ENCODE measurements at regions not wholly inside any gene's neighbourhood (a gene's known extent, or its start where the extent isn't known, plus 50 kb on each side); places are given as distances from the start of the nearest gene placed in this dataset.
A peak's percentile ranks its signal among the peaks of the same experiment; 100 is the strongest.
"Not testable (repeated sequence)": the region's sequence is repeated elsewhere in the genome, so short reads cannot be mapped to it uniquely, and the experiment has no call there.

- peak; percentile 97 for DNase-seq (ENCODE audit: low read depth, low spot score)
These were observed 55.1 kb downstream of the ID4 start for GRCh38 chr6:19892260-19892659.

GRCh38 chr6:19895866-19896692, 58.9 kb downstream of the ID4 start:
- DNase-seq (ENCODE audit: low read depth, low spot score), result no peak
- H3K27ac ChIP-seq, result no peak overlapping the region

More at GRCh38 chr6:19892260-19892659, 55.1 kb downstream of the ID4 start:
- H3K27ac ChIP-seq, result peak overlapping the region; percentile 59

GRCh38 chr6:19896693-19897010, 59.5 kb downstream of the ID4 start:
- H3K27ac ChIP-seq, result no peak overlapping the region

GRCh38 chr6:19898141-19898740, 61.1 kb downstream of the ID4 start:
- no peak overlapping the region for H3K27ac ChIP-seq
- DNase-seq (ENCODE audit: low read depth, low spot score), result no peak

More at GRCh38 chr6:19896693-19897010, 59.5 kb downstream of the ID4 start:
- DNase-seq (ENCODE audit: low read depth, low spot score), result no peak

- H3K27ac ChIP-seq, result no peak overlapping the region
- no peak for DNase-seq (ENCODE audit: low read depth, low spot score)
These were observed 65.0 kb downstream of the ID4 start for GRCh38 chr6:19902201-19902600.

GRCh38 chr6:19904408-19904807, 67.2 kb downstream of the ID4 start:
- not testable (repeated sequence) for H3K27ac ChIP-seq; DNase-seq (ENCODE audit: low read depth, low spot score)

- DNase-seq (ENCODE audit: low read depth, low spot score), result peak; percentile 20
- H3K27ac ChIP-seq, result peak overlapping the region; percentile 14
These were observed 68.4 kb downstream of the ID4 start for GRCh38 chr6:19905584-19905983.

- no peak for DNase-seq (ENCODE audit: low read depth, low spot score)
- no peak overlapping the region for H3K27ac ChIP-seq
These were observed 69.0 kb downstream of the ID4 start for GRCh38 chr6:19906171-19906570.

GRCh38 chr6:19911223-19911622, 74.1 kb downstream of the ID4 start:
- H3K27ac ChIP-seq, result no peak overlapping the region
- no peak for DNase-seq (ENCODE audit: low read depth, low spot score)

GRCh38 chr6:19918436-19918835, 81.3 kb downstream of the ID4 start:
- no peak overlapping the region for H3K27ac ChIP-seq
- DNase-seq (ENCODE audit: low read depth, low spot score), result no peak

GRCh38 chr6:19921786-19922185, 84.6 kb downstream of the ID4 start:
- no peak overlapping the region for H3K27ac ChIP-seq
- DNase-seq (ENCODE audit: low read depth, low spot score), result no peak

GRCh38 chr6:19925533-19925932, 88.4 kb downstream of the ID4 start:
- no peak overlapping the region for H3K27ac ChIP-seq
- no peak for DNase-seq (ENCODE audit: low read depth, low spot score)

GRCh38 chr6:19928461-19928860, 91.3 kb downstream of the ID4 start:
- H3K27ac ChIP-seq, result no peak overlapping the region
- DNase-seq (ENCODE audit: low read depth, low spot score), result no peak

- no peak for DNase-seq (ENCODE audit: low read depth, low spot score)
- no peak overlapping the region for H3K27ac ChIP-seq
These were observed 92.1 kb downstream of the ID4 start for GRCh38 chr6:19929312-19929711.

- no peak overlapping the region for H3K27ac ChIP-seq
- no peak for DNase-seq (ENCODE audit: low read depth, low spot score)
These were observed 97.9 kb downstream of the ID4 start for GRCh38 chr6:19934996-19935591.

GRCh38 chr6:19939321-19939720, 102.2 kb downstream of the ID4 start:
- DNase-seq (ENCODE audit: low read depth, low spot score); H3K27ac ChIP-seq: not testable (repeated sequence)

- not testable (repeated sequence) for H3K27ac ChIP-seq; DNase-seq (ENCODE audit: low read depth, low spot score)
These were observed 102.8 kb downstream of the ID4 start for GRCh38 chr6:19939926-19940325.

- no peak for DNase-seq (ENCODE audit: low read depth, low spot score)
- no peak overlapping the region for H3K27ac ChIP-seq
These were observed 105.9 kb downstream of the ID4 start for GRCh38 chr6:19943042-19943441.

- DNase-seq (ENCODE audit: low read depth, low spot score), result no peak
- no peak overlapping the region for H3K27ac ChIP-seq
These were observed 108.7 kb downstream of the ID4 start for GRCh38 chr6:19945843-19946358.

GRCh38 chr6:19949155-19949554, 112.0 kb downstream of the ID4 start:
- no peak for DNase-seq (ENCODE audit: low read depth, low spot score)
- no peak overlapping the region for H3K27ac ChIP-seq

GRCh38 chr6:19964115-19964514, 126.9 kb downstream of the ID4 start:
- no peak for DNase-seq (ENCODE audit: low read depth, low spot score)
- H3K27ac ChIP-seq, result no peak overlapping the region

Measured in epithelial cell of prostate (primary cell).